Brain microvascular endothelial cell (primary cell): ENCODE measurements at regions not wholly inside any gene's neighbourhood (a gene's known extent, or its start where the extent isn't known, plus 50 kb on each side); places are given as distances from the start of the nearest gene placed in this dataset.
"Not testable (repeated sequence)": the region's sequence is repeated elsewhere in the genome, so short reads cannot be mapped to it uniquely, and the experiment has no call there.

ENCODE experiments used
- DNase-seq: peaks from one replicate; pipeline ENCODE4 v3.0.0-alpha.2; 2020
- H3K27ac ChIP-seq: fragments of 250-450 bp; sonication (Bioruptor Pico); 2 replicates; pipeline ENCODE4 v1.5.1; 2020; ENCODE audit warnings: mild to moderate bottlenecking, moderate library complexity
- H3K27me3 ChIP-seq: fragments of 250-450 bp; sonication (Bioruptor Pico); replicated peaks from 2 replicates; pipeline ENCODE4 v1.5.1; 2020; ENCODE audit warnings: mild to moderate bottlenecking
- H3K36me3 ChIP-seq: fragments of 250-450 bp; sonication (Bioruptor Pico); replicated peaks from 2 replicates; pipeline ENCODE4 v1.5.1; 2020; ENCODE audit warnings: mild to moderate bottlenecking
- H3K4me3 ChIP-seq: 2 replicates; pipeline ENCODE4 v1.5.1; 2011; ENCODE audit warnings: low read depth, mild to moderate bottlenecking, control low read depth, low read length, moderate library complexity
- in situ Hi-C: cut with HindIII; loops from 2 replicates; pipeline ENCODE4 v1.10.0; 2017; ENCODE audit warnings: low sequenced_read_pairs, low pct_ligation_motif_present
- TF ChIP-seq, protein P1 (sequence below): IDR thresholded peaks from 2 replicates; pipeline ENCODE4 v1.5.1; 2011; ENCODE audit warnings: low read depth, mild to moderate bottlenecking, moderate library complexity, low read length, control low read depth, inconsistent platforms; ENCODE audit errors: missing control alignments

GRCh38 chr3:25910997-25911396 lies 121.1 kb downstream of the OXSM start:
- no peak overlapping the region for H3K27ac ChIP-seq
- no peak overlapping the region for H3K4me3 ChIP-seq
- TF ChIP-seq, protein P1, sequence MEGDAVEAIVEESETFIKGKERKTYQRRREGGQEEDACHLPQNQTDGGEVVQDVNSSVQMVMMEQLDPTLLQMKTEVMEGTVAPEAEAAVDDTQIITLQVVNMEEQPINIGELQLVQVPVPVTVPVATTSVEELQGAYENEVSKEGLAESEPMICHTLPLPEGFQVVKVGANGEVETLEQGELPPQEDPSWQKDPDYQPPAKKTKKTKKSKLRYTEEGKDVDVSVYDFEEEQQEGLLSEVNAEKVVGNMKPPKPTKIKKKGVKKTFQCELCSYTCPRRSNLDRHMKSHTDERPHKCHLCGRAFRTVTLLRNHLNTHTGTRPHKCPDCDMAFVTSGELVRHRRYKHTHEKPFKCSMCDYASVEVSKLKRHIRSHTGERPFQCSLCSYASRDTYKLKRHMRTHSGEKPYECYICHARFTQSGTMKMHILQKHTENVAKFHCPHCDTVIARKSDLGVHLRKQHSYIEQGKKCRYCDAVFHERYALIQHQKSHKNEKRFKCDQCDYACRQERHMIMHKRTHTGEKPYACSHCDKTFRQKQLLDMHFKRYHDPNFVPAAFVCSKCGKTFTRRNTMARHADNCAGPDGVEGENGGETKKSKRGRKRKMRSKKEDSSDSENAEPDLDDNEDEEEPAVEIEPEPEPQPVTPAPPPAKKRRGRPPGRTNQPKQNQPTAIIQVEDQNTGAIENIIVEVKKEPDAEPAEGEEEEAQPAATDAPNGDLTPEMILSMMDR, result peak; percentile 22
- in situ Hi-C loops, result no loop called here
- no peaks in the 10 kb centered on the region for H3K36me3 ChIP-seq
- no peaks in the 10 kb centered on the region for H3K27me3 ChIP-seq
- DNase-seq, result peak; percentile 2

- H3K36me3 ChIP-seq, result no peaks in the 10 kb centered on the region
- H3K27ac ChIP-seq, result no peak overlapping the region
- no peak overlapping the region for H3K4me3 ChIP-seq
- H3K27me3 ChIP-seq, result no peaks in the 10 kb centered on the region
- TF ChIP-seq, protein P1, result no peak
- DNase-seq, result no peak
- in situ Hi-C loops, result no loop called here
Measured at GRCh38 chr3:25911525-25912295, 121.8 kb downstream of the OXSM start.

DNA sequence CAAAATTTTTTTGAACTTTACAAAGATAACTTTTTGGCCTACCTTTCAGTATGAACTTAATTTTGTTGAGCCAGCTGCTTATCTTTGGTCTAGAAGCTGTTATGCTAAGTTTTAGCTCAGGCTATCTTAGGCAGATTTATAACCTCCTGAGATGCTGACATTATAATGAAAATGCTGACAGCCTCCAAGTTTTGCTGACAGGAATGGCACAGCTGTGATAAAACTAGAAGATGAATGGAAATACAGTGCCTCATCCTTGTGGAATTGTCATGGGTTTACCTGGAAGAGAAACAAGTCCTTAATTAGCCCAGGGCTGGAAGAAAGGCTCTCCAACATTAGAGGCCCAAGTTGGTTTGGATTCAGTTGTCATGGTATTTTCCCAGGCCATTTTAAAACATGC lies 123.3 kb downstream of the OXSM start:
- H3K4me3 ChIP-seq, result no peak overlapping the region
- TF ChIP-seq, protein P1, result no peak
- DNase-seq, result no peak
- H3K27me3 ChIP-seq, result no peaks in the 10 kb centered on the region
- no peaks in the 10 kb centered on the region for H3K36me3 ChIP-seq
- H3K27ac ChIP-seq, result no peak overlapping the region
- in situ Hi-C loops, result no loop called here

- TF ChIP-seq, protein P1, result no peak
- no peak for DNase-seq
- Histone ChIP-seq H3K27me3 (no peaks in the 10 kb centered on the region), H3K36me3 (no peaks in the 10 kb centered on the region), H3K27ac (no peak overlapping the region), H3K4me3 (no peak overlapping the region)
- in situ Hi-C loops, result no loop called here
Measured at GRCh38 chr3:25915673-25916072, 125.8 kb downstream of the OXSM start.

- Histone ChIP-seq H3K27me3 (no peaks in the 10 kb centered on the region), H3K4me3 (no peak overlapping the region), H3K36me3 (no peaks in the 10 kb centered on the region), H3K27ac (no peak overlapping the region)
- DNase-seq, result no peak
- TF ChIP-seq, protein P1, result no peak
- in situ Hi-C loops, result no loop called here
Measured at GRCh38 chr3:25916321-25916720, 126.4 kb downstream of the OXSM start.

GRCh38 chr3:25931967-25932366 lies 142.1 kb downstream of the OXSM start:
- H3K36me3 ChIP-seq, H3K4me3 ChIP-seq, H3K27ac ChIP-seq, in situ Hi-C loops, H3K27me3 ChIP-seq, DNase-seq: not testable (repeated sequence)
